ENCODE measurements at regions not wholly inside any gene's neighbourhood (a gene's known extent, or its start where the extent isn't known, plus 50 kb on each side); places are given as distances from the start of the nearest gene placed in this dataset.

DNA sequence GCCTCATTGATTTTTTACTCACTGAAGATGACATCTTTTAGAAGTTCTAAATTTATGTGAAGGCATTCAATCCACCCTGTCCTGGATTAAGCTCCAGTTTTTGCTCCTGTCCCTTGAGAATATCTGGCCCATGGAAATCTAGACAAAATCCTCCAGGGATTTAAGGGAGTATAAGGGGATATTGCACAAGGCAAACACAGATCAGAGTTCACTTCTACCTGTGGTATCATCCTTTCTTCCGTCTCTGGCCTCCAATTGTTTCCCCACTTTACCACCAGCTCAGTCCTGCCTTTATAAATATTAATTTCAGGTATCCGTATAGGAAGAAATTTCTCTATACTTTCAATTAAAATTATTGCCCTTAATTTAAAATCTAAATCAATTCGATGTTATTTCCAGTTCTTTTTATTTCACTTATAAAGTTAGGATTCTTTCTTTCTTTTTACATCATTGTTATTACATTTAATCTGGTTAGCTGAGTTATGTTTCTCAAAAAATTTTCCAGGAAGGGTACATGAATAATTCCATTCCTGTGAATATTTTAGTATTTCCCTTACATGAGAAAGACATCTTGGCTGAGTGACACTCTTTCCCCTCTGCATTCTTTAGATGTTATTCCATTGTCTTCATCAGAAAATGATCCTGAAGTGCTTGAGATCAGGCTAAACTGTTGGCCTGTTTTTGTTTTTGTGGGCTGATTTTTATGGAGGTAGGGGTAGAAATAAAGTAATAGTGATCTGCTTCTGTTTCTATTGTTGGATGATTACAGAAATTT is 194.3 kb upstream of the MAP3K1 start:
- H3K9me1 ChIP-seq (ENCODE audit: control insufficient read depth, insufficient read depth, low read length), result no peaks in the 10 kb centered on the region

More for the DNA sequence above, 194.3 kb upstream of the MAP3K1 start:
- no peaks in the 10 kb centered on the region for H4K20me1 ChIP-seq (replicated peaks; ENCODE audit: control insufficient read depth, insufficient read depth, low read length)
- H2AFZ ChIP-seq (ENCODE audit: low read depth, low read length), result no peak overlapping the region
- TF ChIP-seq IRF2 (CRISPR knock-in tag; IDR thresholded peaks at IDR 0.05) (no peak), ZNF146 (CRISPR knock-in tag; IDR thresholded peaks at IDR 0.05; ENCODE audit: unreplicated experiment) (no peak), STAT5A (IDR thresholded peaks at IDR 0.05; ENCODE audit: borderline replicate concordance, low read length) (no peak), HNRNPUL1 (IDR thresholded peaks at IDR 0.05; ENCODE audit: low read length) (no peak), EGR1 (conservative IDR thresholded peaks at IDR 0.05) (no peak), ZC3H11A (IDR thresholded peaks at IDR 0.05; ENCODE audit: low read depth, low read length) (no peak), TRIM24 (IDR thresholded peaks at IDR 0.05) (no peak), KLF10 (CRISPR knock-in tag; IDR thresholded peaks at IDR 0.05) (no peak), POLR3G (IDR thresholded peaks at IDR 0.05; ENCODE audit: extremely low read depth, insufficient read length, insufficient replicate concordance) (no peak), DPF2 (IDR thresholded peaks at IDR 0.05) (no peak), NCOR1 (IDR thresholded peaks at IDR 0.05) (no peak), NUFIP1 (IDR thresholded peaks at IDR 0.05; ENCODE audit: partially characterized antibody) (no peak)
- TF ChIP-seq, protein P1, sequence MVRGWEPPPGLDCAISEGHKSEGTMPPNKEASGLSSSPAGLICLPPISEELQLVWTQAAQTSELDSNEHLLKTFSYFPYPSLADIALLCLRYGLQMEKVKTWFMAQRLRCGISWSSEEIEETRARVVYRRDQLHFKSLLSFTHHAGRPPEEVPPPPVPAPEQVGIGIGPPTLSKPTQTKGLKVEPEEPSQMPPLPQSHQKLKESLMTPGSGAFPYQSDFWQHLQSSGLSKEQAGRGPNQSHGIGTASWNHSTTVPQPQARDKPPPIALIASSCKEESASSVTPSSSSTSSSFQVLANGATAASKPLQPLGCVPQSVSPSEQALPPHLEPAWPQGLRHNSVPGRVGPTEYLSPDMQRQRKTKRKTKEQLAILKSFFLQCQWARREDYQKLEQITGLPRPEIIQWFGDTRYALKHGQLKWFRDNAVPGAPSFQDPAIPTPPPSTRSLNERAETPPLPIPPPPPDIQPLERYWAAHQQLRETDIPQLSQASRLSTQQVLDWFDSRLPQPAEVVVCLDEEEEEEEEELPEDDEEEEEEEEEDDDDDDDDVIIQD (CRISPR knock-in tag; IDR thresholded peaks at IDR 0.05), result no peak
- H3K9ac ChIP-seq (ENCODE audit: insufficient read depth in 1 of 2, low read depth in 2 of 2, low read length in 2 of 2), result no peak overlapping the region
- no peak overlapping the region for H3K27ac ChIP-seq (ENCODE audit: extremely low read depth, low read depth, low read length)
- intact Hi-C loops (cut with micrococcal nuclease), result no loop called here
- POLR2A ChIA-PET, result no interaction called here
- no peak overlapping the region for H3K4me3 ChIP-seq
- no peak overlapping the region for H3K4me2 ChIP-seq (ENCODE audit: insufficient read depth, low read length)
- no peaks in the 10 kb centered on the region for H3K4me1 ChIP-seq (replicated peaks in 1 of 2; ENCODE audit: control insufficient read depth in 2 of 2, insufficient read depth in 2 of 2, low read length in 2 of 2)
- no peaks in the 10 kb centered on the region for H3K9me3 ChIP-seq (replicated peaks; ENCODE audit: control insufficient read depth, insufficient read depth, low read depth, low read length)
- BruUV-seq (replicated peaks), result no TSS peak
- CTCF ChIA-PET (ENCODE audit: low intra/inter-chr PET ratio), result no interaction called here
- no peaks in the 10 kb centered on the region for H3K36me3 ChIP-seq (ENCODE audit: control insufficient read depth, insufficient read depth, low read length)
- DNase-seq (ENCODE audit: extremely low read depth in 1 of 4, low spot score in 3 of 4) (no peak), ATAC-seq (no peak), FAIRE-seq (no peak)
- WGBS (ENCODE audit: insufficient coverage, low coverage, missing lambda C conversion rate), result 0% methylated on average over 3 of the region's 3 CpGs
- H3K79me2 ChIP-seq (ENCODE audit: control insufficient read depth, insufficient read depth, low read length), result no peaks in the 10 kb centered on the region
- no peaks in the 10 kb centered on the region for H3K27me3 ChIP-seq (ENCODE audit: control insufficient read depth in 2 of 2, insufficient read depth in 2 of 2, low read length in 2 of 2)
- in situ Hi-C loops (cut with MboI), result no loop called here

Measured in K562 (cell line).